GM12892 (cell line): ENCODE measurements at regions not wholly inside any gene's neighbourhood (a gene's known extent, or its start where the extent isn't known, plus 50 kb on each side); places are given as distances from the start of the nearest gene placed in this dataset.

ENCODE experiments used
- DNase-seq: peaks from one replicate; pipeline ENCODE4 v3.0.0; 2011; ENCODE audit not compliant: insufficient read length
- FAIRE-seq: peaks from 2 replicates; lab custom pipeline; 2011; peaks lifted over from hg19 to GRCh38; lab: Jason Lieb, UNC
- POLR2A ChIP-seq: IDR thresholded peaks from 2 replicates; pipeline ENCODE4 v1.6.1; 2011; ENCODE audit warnings: low read depth, low read length, control low read depth
- POLR2AphosphoS5 ChIP-seq: IDR thresholded peaks from 2 replicates; pipeline ENCODE4 v1.6.1; 2011; ENCODE audit warnings: low read depth, low read length, control low read depth
- TAF1 ChIP-seq: IDR thresholded peaks from 2 replicates; pipeline ENCODE4 v1.6.1; 2011; ENCODE audit warnings: low read depth, mild to moderate bottlenecking, control low read depth, low read length, borderline replicate concordance

- TF ChIP-seq POLR2A, result no peak
- no peak for TF ChIP-seq POLR2AphosphoS5
- no peak for TF ChIP-seq TAF1
- FAIRE-seq, result no peak
Observed at GRCh38 chrX:84611843-84612636, 109.8 kb upstream of the HDX start.

DNA sequence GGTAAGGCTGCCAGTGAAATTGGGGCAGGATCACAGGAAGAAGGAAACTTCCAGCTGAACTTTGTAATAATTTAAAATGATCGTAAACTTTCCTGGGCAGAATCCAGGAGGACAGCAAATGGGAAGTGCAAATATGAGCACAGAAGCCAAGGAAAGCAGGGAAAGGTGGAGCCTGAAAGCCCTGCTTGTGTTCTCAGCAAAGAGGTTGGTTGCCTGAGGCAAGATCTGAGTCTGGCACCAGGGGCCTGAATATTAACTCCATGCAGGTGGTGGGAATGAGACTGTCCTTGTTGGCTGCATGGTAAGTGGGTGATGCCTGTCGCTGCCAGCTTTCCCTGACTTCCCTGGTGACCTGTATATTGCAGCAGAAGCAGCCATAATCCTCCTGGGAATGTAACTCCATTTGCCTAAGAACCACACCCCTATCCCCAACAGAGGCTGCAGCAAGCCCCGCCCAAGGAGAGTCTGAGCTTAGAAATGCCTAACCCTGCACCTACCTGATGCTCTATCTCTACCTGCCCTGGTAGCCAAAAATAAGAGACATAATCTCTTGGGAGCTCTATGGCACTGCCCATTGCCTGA, 132.0 kb upstream of the HDX start:
- no peak for FAIRE-seq
- no peak for TF ChIP-seq TAF1
- no peak for DNase-seq

More at GRCh38 chrX:84611843-84612636, 109.8 kb upstream of the HDX start:
- DNase-seq, result no peak

GRCh38 chrX:84666086-84666485, 163.8 kb upstream of the HDX start:
- TF ChIP-seq TAF1 (no peak), POLR2AphosphoS5 (no peak), POLR2A (no peak)
- FAIRE-seq (no peak), DNase-seq (no peak)

- no peak for FAIRE-seq
- no peak for DNase-seq
- TF ChIP-seq POLR2A (no peak), TAF1 (no peak), POLR2AphosphoS5 (no peak)
Observed at GRCh38 chrX:84690228-84690627, 188.0 kb upstream of the HDX start.

- no peak for TF ChIP-seq POLR2A
- no peak for TF ChIP-seq POLR2AphosphoS5
- no peak for TF ChIP-seq TAF1
- DNase-seq, result no peak
- no peak for FAIRE-seq
Observed at GRCh38 chrX:84709987-84710386, 207.7 kb upstream of the HDX start.

DNA sequence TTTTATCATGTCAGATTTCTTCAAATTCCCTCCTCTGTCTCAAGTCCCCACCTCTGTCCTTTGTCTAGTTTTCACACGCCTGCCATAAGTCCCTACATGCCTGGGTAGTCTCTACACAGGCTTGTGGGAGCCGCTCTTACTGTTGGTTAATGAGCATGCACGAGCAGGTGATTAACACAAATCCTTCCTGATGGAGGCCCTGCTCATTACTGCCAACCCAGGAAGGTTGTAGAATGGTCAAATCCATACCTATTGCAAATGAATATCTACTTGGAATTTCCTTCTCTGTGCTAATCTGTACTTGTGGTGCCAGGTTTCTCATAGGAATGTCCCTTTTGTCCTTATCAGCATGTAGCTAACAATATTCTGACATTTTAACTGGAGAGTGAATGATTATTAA, 208.4 kb upstream of the HDX start:
- FAIRE-seq (no peak), DNase-seq (no peak)
- TF ChIP-seq POLR2AphosphoS5 (no peak), TAF1 (no peak), POLR2A (no peak)

GRCh38 chrX:84712621-84713020, 210.4 kb upstream of the HDX start:
- no peak for DNase-seq
- TF ChIP-seq POLR2A (no peak), POLR2AphosphoS5 (no peak), TAF1 (no peak)
- no peak for FAIRE-seq

- no peak for TF ChIP-seq POLR2AphosphoS5
- TF ChIP-seq POLR2A, result no peak
- TF ChIP-seq TAF1, result no peak
- no peak for DNase-seq
- no peak for FAIRE-seq
Observed at GRCh38 chrX:84715315-84715714, 213.1 kb upstream of the HDX start.

DNA sequence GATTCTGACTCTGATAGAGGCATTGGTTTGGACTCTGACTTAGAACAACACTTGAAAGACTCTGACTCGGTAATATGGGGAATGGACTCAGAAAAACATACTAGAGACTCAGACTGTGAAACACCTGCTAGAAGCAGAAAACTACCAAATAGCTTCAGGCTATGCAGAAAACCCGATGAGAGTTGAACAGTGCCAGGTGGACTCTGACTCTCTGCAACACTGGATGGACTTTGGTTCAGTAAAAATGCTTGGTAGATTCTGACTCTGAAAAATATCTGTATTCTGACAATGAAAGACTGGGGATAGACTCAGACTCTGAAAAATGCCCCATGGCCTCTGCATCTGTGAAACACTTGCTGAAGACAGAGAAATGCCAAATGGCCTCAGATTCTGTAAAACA, 215.1 kb upstream of the HDX start:
- DNase-seq (no peak), FAIRE-seq (no peak)
- TF ChIP-seq POLR2A (no peak), POLR2AphosphoS5 (no peak), TAF1 (no peak)

DNA sequence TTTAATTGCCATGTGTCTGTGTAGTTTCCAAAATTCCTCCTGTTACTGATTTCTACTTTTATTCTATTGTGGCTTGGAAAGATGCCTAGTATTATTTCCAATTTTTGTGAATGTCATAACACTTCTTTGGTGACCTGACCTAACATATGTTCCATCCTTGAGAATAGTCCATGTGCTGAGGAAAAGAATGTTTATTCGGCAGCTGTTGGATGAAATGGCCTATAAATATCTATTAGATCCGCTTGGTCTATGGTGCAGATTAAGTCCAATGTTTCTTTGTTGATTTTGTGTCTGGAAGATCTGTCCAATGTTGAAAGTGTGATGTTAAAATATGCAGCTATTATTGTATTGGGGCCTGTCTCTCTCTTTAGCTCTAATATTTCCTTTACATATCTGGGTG, 219.2 kb upstream of the HDX start:
- TF ChIP-seq POLR2AphosphoS5 (no peak), TAF1 (no peak), POLR2A (no peak)
- FAIRE-seq, result no peak
- no peak for DNase-seq

- DNase-seq, result no peak
- TF ChIP-seq TAF1, result no peak
- TF ChIP-seq POLR2AphosphoS5, result no peak
- TF ChIP-seq POLR2A, result no peak
- FAIRE-seq, result no peak
Observed at GRCh38 chrX:84724576-84724975, 222.3 kb upstream of the HDX start.

- no peak for FAIRE-seq
- DNase-seq, result no peak
- no peak for TF ChIP-seq TAF1
- no peak for TF ChIP-seq POLR2A
- TF ChIP-seq POLR2AphosphoS5, result no peak
Observed at GRCh38 chrX:84729408-84729807, 227.2 kb upstream of the HDX start.
